ENCODE measurements at regions not wholly inside any gene's neighbourhood (a gene's known extent, or its start where the extent isn't known, plus 50 kb on each side); places are given as distances from the start of the nearest gene placed in this dataset.

GRCh38 chr2:185990861-185991525 lies 252.4 kb downstream of the FSIP2 start:
- TF ChIP-seq CTCF (IDR thresholded peaks at IDR 0.05) (no peak), POLR2A (IDR thresholded peaks at IDR 0.05) (no peak), POLR2AphosphoS5 (IDR thresholded peaks at IDR 0.05) (no peak)

All from prostate gland (tissue), 2 donors.